LNCAP (cell line): ENCODE measurements at regions not wholly inside any gene's neighbourhood (a gene's known extent, or its start where the extent isn't known, plus 50 kb on each side); places are given as distances from the start of the nearest gene placed in this dataset.

Experiments used
- CTCF ChIP-seq: fragments of 450-650 bp; IDR thresholded peaks from 2 replicates; pipeline ENCODE4 v1.5.1; 2017; ENCODE audit warnings: mild to moderate bottlenecking

- no peak for TF ChIP-seq CTCF
These were observed 458.7 kb upstream of the HS6ST1 start for GRCh38 chr2:128777196-128778035.

GRCh38 chr2:128778843-128779242 lies 460.2 kb upstream of the HS6ST1 start:
- TF ChIP-seq CTCF = no peak

- TF ChIP-seq CTCF = no peak
These were observed 460.8 kb upstream of the HS6ST1 start for GRCh38 chr2:128779301-128780095.

GRCh38 chr2:128780434-128781080 lies 461.9 kb upstream of the HS6ST1 start:
- TF ChIP-seq CTCF = no peak

GRCh38 chr2:128781166-128781565 lies 462.5 kb upstream of the HS6ST1 start:
- no peak for TF ChIP-seq CTCF

GRCh38 chr2:128781585-128782385 lies 463.1 kb upstream of the HS6ST1 start:
- TF ChIP-seq CTCF = no peak
